Spleen (tissue), 7 donors: ENCODE measurements at regions not wholly inside any gene's neighbourhood (a gene's known extent, or its start where the extent isn't known, plus 50 kb on each side); places are given as distances from the start of the nearest gene placed in this dataset.
"Not testable (repeated sequence)": the region's sequence is repeated elsewhere in the genome, so short reads cannot be mapped to it uniquely, and the experiment has no call there.

Experiments used
- CTCF ChIP-seq, 11 experiments: fragments of 200-600 bp in 7 of 11; fragments of 450-650 bp in 4 of 11; sonication (generic) in 4 of 11; IDR thresholded peaks in 8 of 11; conservative IDR thresholded peaks in 3 of 11; 1 replicate in 7 of 11; 2 replicates in 4 of 11; pipeline versions ENCODE4 v1.4.0 to v1.8.0; 2016 to 2021; ENCODE audit warnings: antibody characterized with exemption in 11 of 11, inconsistent platforms in 4 of 11, mild to moderate bottlenecking in 1 of 11
- POLR2A ChIP-seq, 3 donors: fragments of 450-650 bp; IDR thresholded peaks; one replicate each; pipeline ENCODE4 v1.5.1; 2017; ENCODE audit warnings: antibody characterized with exemption in 3 of 3, mild to moderate bottlenecking in 1 of 3
- donor health status: DM: no; HTN: no; CAD: no; lungs with moderate emphysema.
- donor health status: DM: no; HTN: no; CAD: no.
- donor health status: DM: no; HTN: no; CAD: no.

GRCh38 chrX:84858771-84859170 is 144.9 kb upstream of the APOOL start:
- not testable (repeated sequence) for TF ChIP-seq POLR2A (IDR thresholded peaks at IDR 0.05); CTCF (IDR thresholded peaks at IDR 0.05 in 8 of 11, conservative IDR thresholded peaks at IDR 0.05 in 3 of 11)
